ENCODE measurements at regions not wholly inside any gene's neighbourhood (a gene's known extent, or its start where the extent isn't known, plus 50 kb on each side); places are given as distances from the start of the nearest gene placed in this dataset.

- DNase-seq (ENCODE audit: low spot score), result no peak
Observed at GRCh38 chr18:76546088-76546435, 51.0 kb upstream of the ZNF516 start.

- DNase-seq (ENCODE audit: low spot score), result no peak
Observed at GRCh38 chr18:76545433-76546087, 50.5 kb upstream of the ZNF516 start.

- no peak for DNase-seq (ENCODE audit: low spot score)
Observed at GRCh38 chr18:76544511-76545345, 49.7 kb upstream of the ZNF516 start.

Measured in RKO (cell line).